PC-9 (cell line): ENCODE measurements at regions not wholly inside any gene's neighbourhood (a gene's known extent, or its start where the extent isn't known, plus 50 kb on each side); places are given as distances from the start of the nearest gene placed in this dataset.

Experiments used
- BruUV-seq: library from RNA; stranded (reverse); fragments of 400-500 nt; replicated peaks from 2 replicates; lab custom pipeline; 2021; lab: Mats Ljungman, UMichigan
- CTCF ChIA-PET: fragments of 300-600 bp; sonication (Branson Sonifier 250); formaldehyde crosslinking; loops from one replicate; lab custom pipeline; 2022; ENCODE audit warnings: antibody characterized with exemption; lab: Charles Lee
- POLR2A ChIA-PET: fragments of 300-600 bp; sonication (Branson Sonifier 250); formaldehyde crosslinking; loops from one replicate; lab custom pipeline; 2022; ENCODE audit warnings: antibody characterized with exemption; ENCODE audit not compliant: unreplicated experiment; lab: Charles Lee
- DNase-seq, 2 experiments: peaks; one replicate each; pipeline versions ENCODE4 v3.0.0 to v3.0.0-alpha.2; 2015 to 2022; ENCODE audit warnings: mixed read lengths in 1 of 2
- H2AFZ ChIP-seq: fragments of 200-600 bp; sonication (generic); 2 replicates; pipeline ENCODE4 v1.8.1; 2017; ENCODE audit warnings: antibody characterized with exemption
- H3F3A ChIP-seq: fragments of 200-600 bp; sonication (generic); 2 replicates; pipeline ENCODE4 v1.8.1; 2017; ENCODE audit warnings: antibody characterized with exemption, mild to moderate bottlenecking, low read depth; ENCODE audit not compliant: insufficient read depth
- H3K27ac ChIP-seq: fragments of 200-600 bp; sonication (generic); 2 replicates; pipeline ENCODE4 v1.6.1; 2016; ENCODE audit warnings: mixed run types
- H3K27me3 ChIP-seq: fragments of 200-600 bp; sonication (generic); 2 replicates; pipeline ENCODE4 v1.6.1; 2016; ENCODE audit warnings: low read depth, mixed run types; ENCODE audit not compliant: insufficient read depth
- H3K36me3 ChIP-seq: fragments of 200-600 bp; sonication (generic); 2 replicates; pipeline ENCODE4 v1.6.1; 2016; ENCODE audit warnings: low read depth, mixed run types
- H3K4me1 ChIP-seq: fragments of 200-600 bp; sonication (generic); replicated peaks from 2 replicates; pipeline ENCODE4 v1.6.1; 2016; ENCODE audit warnings: mixed run types; ENCODE audit not compliant: insufficient read depth
- H3K4me2 ChIP-seq: fragments of 200-600 bp; sonication (generic); 2 replicates; pipeline ENCODE4 v1.6.1; 2017; ENCODE audit warnings: mixed run types
- H3K4me3 ChIP-seq: fragments of 200-600 bp; sonication (generic); 2 replicates; pipeline ENCODE4 v1.6.1; 2016; ENCODE audit warnings: mixed run types
- H3K79me2 ChIP-seq: fragments of 200-600 bp; sonication (generic); 2 replicates; pipeline ENCODE4 v1.6.1; 2017; ENCODE audit warnings: low read depth, mixed run types
- H3K9me2 ChIP-seq: fragments of 200-600 bp; sonication (generic); 2 replicates; pipeline ENCODE4 v1.8.1; 2017; ENCODE audit warnings: mild to moderate bottlenecking; ENCODE audit not compliant: insufficient read depth
- H3K9me3 ChIP-seq: fragments of 200-600 bp; sonication (generic); 2 replicates; pipeline ENCODE4 v1.8.1; 2016; ENCODE audit warnings: low read depth; ENCODE audit not compliant: insufficient read depth
- H4K20me1 ChIP-seq: fragments of 200-600 bp; sonication (generic); 2 replicates; pipeline ENCODE4 v1.8.1; 2017; ENCODE audit not compliant: insufficient read depth
- EZH2 ChIP-seq: fragments of 200-600 bp; sonication (generic); IDR thresholded peaks from 2 replicates; pipeline ENCODE4 v1.8.0; 2017; ENCODE audit warnings: antibody characterized with exemption, low read depth
- intact Hi-C: fragments of 100-400 bp; cut with micrococcal nuclease; formaldehyde crosslinking; loops from one replicate; pipeline ENCODE4 v1.10.0; 2022; ENCODE audit not compliant: unreplicated experiment
- TF ChIP-seq, protein P1 (sequence below): fragments of 200-600 bp; sonication (generic); conservative IDR thresholded peaks from 2 replicates; pipeline ENCODE4 v1.6.1; 2017; ENCODE audit warnings: mixed run types, antibody characterized with exemption, mild to moderate bottlenecking, moderate library complexity

DNA sequence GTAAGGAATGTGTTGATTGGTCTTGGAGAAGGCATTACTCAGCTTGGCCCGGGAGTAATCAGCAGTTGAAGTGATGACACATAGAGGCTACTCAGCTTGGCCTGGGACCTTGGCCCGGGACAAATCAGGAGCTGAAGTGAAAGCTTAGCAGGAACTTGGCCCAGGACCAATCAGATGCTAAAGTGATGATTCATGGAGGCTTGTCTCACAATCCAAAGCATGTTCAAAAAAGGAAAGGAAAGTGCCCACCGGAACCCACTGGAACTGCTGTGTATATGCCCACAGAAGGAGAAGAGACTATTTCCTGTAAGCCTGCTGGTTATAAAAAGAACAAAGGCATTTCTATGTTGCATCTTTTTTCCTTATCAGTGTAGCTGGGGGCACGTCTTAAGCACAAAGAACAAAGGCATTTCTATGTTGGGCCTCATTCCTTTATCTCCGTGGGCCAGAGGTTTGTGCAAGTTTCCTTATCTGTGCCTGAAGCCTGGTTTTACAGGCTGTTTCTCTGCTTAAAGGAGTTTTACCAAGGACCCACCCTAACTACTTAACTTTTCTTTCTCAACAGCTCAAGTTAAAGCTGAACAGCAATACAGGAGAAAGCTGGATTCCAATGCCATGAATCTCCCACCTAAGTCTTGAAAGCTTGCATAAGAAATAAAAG, 1176.7 kb downstream of the NLGN4X start:
- H3K9me3 ChIP-seq, result peaks cover 11% of the 10 kb centered on the region; the same call in 1 of the 2 replicates
- peak overlapping the region; percentile 96 for H3K27ac ChIP-seq
- peaks cover 4% of the 10 kb centered on the region; the same call in 1 of the 2 replicates for H3K36me3 ChIP-seq
- H2AFZ ChIP-seq, result peak overlapping the region; percentile 67; the same call in 1 of the 2 replicates
- peak overlapping the region; percentile 72 for H3K4me2 ChIP-seq
- H3F3A ChIP-seq, result peaks cover 23% of the 10 kb centered on the region
- CTCF ChIA-PET, result no interaction called here
- no peaks in the 10 kb centered on the region for H3K27me3 ChIP-seq
- peaks cover 27% of the 10 kb centered on the region for H3K4me1 ChIP-seq
- no peak for TF ChIP-seq EZH2
- TF ChIP-seq, protein P1, sequence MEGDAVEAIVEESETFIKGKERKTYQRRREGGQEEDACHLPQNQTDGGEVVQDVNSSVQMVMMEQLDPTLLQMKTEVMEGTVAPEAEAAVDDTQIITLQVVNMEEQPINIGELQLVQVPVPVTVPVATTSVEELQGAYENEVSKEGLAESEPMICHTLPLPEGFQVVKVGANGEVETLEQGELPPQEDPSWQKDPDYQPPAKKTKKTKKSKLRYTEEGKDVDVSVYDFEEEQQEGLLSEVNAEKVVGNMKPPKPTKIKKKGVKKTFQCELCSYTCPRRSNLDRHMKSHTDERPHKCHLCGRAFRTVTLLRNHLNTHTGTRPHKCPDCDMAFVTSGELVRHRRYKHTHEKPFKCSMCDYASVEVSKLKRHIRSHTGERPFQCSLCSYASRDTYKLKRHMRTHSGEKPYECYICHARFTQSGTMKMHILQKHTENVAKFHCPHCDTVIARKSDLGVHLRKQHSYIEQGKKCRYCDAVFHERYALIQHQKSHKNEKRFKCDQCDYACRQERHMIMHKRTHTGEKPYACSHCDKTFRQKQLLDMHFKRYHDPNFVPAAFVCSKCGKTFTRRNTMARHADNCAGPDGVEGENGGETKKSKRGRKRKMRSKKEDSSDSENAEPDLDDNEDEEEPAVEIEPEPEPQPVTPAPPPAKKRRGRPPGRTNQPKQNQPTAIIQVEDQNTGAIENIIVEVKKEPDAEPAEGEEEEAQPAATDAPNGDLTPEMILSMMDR, result no peak
- peak; percentile 76 to 93 for DNase-seq
- no peaks in the 10 kb centered on the region for H3K79me2 ChIP-seq
- POLR2A ChIA-PET, result interaction anchor here (0.7 kb wide), 1 partner anchor 369 kb away, joined by 5 read pairs; no protein-coding TSS in a partner anchor
- intact Hi-C loops, result loop anchor here (5.0 kb wide), 1 partner anchor 505 kb away; no protein-coding TSS in a partner anchor
- H3K4me3 ChIP-seq, result peak overlapping the region; percentile 26; the same call in 1 of the 2 replicates
- no peaks in the 10 kb centered on the region for H3K9me2 ChIP-seq
- H4K20me1 ChIP-seq, result no peaks in the 10 kb centered on the region
- no TSS peak for BruUV-seq

DNA sequence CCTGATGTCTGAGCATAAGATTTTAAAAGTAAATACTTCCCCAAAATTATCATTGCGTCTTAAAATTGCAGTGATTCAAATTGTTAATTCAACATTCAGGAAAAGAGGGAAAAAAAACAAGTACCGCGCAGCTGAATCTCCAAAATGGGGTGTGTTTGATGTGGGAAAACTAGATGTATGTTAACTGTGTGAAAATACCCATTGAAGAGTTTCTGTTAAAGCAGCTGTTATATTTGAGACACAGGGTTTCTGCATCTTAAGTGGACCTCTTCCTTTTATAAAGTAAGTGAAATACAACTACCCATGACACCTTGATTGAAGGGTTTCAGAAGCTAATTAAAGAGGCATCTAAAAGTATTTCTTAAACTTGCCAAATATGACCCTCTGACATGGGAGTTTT, 1186.1 kb downstream of the NLGN4X start:
- CTCF ChIA-PET, result no interaction called here
- Histone ChIP-seq H3F3A (no peaks in the 10 kb centered on the region), H3K4me3 (no peak overlapping the region), H3K9me3 (no peaks in the 10 kb centered on the region), H3K4me2 (no peak overlapping the region), H3K9me2 (no peaks in the 10 kb centered on the region; the same call in 1 of the 2 replicates), H3K27me3 (no peaks in the 10 kb centered on the region), H3K4me1 (no peaks in the 10 kb centered on the region), H3K27ac (no peak overlapping the region), H3K79me2 (no peaks in the 10 kb centered on the region), H3K36me3 (no peaks in the 10 kb centered on the region), H4K20me1 (no peaks in the 10 kb centered on the region), H2AFZ (no peak overlapping the region)
- POLR2A ChIA-PET, result no interaction called here
- no TSS peak for BruUV-seq
- intact Hi-C loops, result no loop called here
- TF ChIP-seq, protein P1, result no peak
- no peak for TF ChIP-seq EZH2
- no peak for DNase-seq

DNA sequence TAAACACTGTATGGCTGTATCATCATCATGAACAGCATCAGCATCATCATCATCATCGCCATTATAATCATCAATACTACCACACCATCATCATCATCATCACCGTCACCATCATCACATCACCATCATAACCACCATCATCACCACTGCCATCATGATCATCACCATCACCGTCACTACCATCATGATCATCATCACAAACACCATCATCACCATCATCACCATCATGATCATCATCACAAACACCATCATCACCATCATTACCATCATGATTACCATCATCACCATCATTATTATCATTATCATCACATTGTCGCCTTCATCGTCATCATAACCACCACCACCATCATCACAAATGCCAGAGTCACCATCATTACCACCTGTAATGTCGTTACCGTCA, 1196.9 kb downstream of the NLGN4X start:
- Histone ChIP-seq H3K27ac (no peak overlapping the region), H2AFZ (no peak overlapping the region), H3K36me3 (no peaks in the 10 kb centered on the region), H3K79me2 (no peaks in the 10 kb centered on the region), H3K9me3 (no peaks in the 10 kb centered on the region), H3K9me2 (no peaks in the 10 kb centered on the region), H3K4me2 (no peak overlapping the region), H3K27me3 (no peaks in the 10 kb centered on the region), H4K20me1 (no peaks in the 10 kb centered on the region), H3F3A (no peaks in the 10 kb centered on the region), H3K4me1 (no peaks in the 10 kb centered on the region), H3K4me3 (no peak overlapping the region)
- intact Hi-C loops, result no loop called here
- CTCF ChIA-PET, result no interaction called here
- no peak for DNase-seq
- POLR2A ChIA-PET, result no interaction called here
- BruUV-seq, result no TSS peak
- TF ChIP-seq, protein P1, result no peak
- TF ChIP-seq EZH2, result no peak
